C4-2B (cell line): ENCODE measurements at regions not wholly inside any gene's neighbourhood (a gene's known extent, or its start where the extent isn't known, plus 50 kb on each side); places are given as distances from the start of the nearest gene placed in this dataset.

Source experiments
- H3K27ac ChIP-seq: fragments of 450-650 bp; 2 replicates; pipeline ENCODE4 v1.5.1; 2017
- ZFX ChIP-seq: fragments of 450-650 bp; IDR thresholded peaks from 2 replicates; pipeline ENCODE4 v1.6.1; 2017
- TF ChIP-seq, protein P1 (sequence below): fragments of 450-650 bp; conservative IDR thresholded peaks from 2 replicates; pipeline ENCODE4 v1.5.1; 2017; ENCODE audit warnings: mild to moderate bottlenecking

DNA sequence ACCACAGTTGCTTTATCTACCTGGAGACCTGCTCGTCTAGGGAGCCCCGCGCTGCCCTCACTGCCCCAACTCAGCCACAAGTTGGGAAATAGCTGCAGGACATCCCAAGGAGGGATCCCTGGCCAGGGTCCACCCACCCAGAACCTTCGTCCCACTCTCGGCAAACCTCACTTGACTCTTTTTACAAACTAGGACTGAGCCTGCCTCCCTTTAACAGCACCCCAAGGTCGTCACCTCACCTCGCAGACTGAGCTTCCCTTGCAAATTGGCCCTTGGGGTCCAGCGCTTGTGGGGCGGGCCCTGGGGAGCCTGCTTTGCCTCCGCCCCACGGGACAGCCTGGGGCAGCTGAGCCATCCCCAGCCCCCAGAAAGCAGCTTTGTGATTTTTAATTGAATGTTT is 1505.8 kb downstream of the TBC1D22A start:
- TF ChIP-seq, protein P1, sequence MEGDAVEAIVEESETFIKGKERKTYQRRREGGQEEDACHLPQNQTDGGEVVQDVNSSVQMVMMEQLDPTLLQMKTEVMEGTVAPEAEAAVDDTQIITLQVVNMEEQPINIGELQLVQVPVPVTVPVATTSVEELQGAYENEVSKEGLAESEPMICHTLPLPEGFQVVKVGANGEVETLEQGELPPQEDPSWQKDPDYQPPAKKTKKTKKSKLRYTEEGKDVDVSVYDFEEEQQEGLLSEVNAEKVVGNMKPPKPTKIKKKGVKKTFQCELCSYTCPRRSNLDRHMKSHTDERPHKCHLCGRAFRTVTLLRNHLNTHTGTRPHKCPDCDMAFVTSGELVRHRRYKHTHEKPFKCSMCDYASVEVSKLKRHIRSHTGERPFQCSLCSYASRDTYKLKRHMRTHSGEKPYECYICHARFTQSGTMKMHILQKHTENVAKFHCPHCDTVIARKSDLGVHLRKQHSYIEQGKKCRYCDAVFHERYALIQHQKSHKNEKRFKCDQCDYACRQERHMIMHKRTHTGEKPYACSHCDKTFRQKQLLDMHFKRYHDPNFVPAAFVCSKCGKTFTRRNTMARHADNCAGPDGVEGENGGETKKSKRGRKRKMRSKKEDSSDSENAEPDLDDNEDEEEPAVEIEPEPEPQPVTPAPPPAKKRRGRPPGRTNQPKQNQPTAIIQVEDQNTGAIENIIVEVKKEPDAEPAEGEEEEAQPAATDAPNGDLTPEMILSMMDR: no peak
- no peak for TF ChIP-seq ZFX
- H3K27ac ChIP-seq: no peak overlapping the region

DNA sequence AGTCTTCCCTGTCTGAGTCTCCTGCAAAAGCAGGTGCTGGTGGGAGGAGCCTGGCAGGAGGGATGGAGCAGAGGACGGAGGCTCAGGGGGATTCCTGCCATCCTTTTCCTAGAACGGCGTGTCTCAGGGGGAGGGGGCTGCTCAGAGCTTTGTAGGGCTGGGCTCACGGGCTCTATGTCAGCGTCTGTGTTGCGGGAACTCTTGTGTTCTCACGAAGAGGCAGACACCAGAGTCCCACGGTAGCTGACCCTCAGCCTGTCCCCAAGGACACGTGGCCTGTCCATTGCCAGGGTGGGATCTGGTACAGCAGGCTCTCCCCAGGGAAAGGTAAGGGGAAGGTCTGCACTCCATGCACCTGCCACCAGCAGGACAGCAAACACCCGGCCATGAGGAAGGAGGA is 1505.2 kb downstream of the TBC1D22A start:
- no peak for TF ChIP-seq ZFX
- TF ChIP-seq, protein P1: no peak
- H3K27ac ChIP-seq: no peak overlapping the region

DNA sequence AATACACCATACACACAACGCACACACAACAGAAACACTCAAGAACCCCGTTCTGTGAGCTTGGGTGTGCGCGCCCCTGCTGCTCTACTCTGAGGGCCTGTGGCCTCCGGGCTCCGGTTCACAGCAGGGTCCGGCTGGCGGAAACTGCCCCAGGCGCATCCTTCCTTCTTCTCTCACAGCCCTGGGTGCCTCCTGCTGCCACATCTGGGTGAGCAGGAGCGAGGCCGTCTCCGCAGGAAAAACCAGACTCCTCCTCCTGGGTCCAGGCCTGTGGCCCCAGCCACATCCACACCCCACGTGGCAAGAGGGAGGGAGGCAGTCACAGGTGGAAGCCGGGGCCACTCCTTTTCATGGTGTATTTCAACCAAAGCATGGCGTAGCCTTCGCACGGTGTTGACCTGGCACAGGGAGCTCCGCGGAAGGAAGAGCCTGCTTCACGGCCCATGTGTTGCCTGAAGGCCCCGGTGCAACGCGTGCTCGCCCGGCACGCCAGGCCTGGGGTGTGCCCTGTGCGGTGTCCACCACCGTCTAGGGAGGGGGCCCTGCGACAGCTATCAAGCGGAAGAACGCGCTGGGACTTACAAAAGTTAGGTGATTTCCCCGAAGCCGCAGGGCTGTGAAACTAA is 1502.7 kb downstream of the TBC1D22A start:
- TF ChIP-seq, protein P1: no peak
- no peak for TF ChIP-seq ZFX

DNA sequence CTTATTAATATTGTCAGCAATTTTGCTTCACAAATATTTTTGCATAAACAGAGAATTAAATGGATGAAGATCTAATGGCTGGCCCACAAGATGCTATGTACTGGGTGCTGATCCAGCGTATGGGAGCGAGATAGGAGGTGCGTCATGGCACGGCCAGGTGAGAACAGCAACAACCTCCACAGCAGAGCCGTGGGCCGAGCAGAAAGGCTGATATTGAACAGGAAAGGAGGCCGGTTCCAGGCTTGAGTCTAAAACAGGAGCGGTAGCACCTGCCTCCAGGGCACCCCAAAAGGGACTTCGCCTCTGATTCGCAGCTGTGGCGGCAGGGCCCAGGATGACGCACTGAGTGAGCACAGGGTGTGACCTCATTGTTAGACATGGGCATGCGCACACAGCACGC is 1502.1 kb downstream of the TBC1D22A start:
- H3K27ac ChIP-seq: no peak overlapping the region
- TF ChIP-seq, protein P1: no peak
- TF ChIP-seq ZFX: no peak

More for the DNA sequence above, 1502.7 kb downstream of the TBC1D22A start:
- H3K27ac ChIP-seq: no peak overlapping the region

DNA sequence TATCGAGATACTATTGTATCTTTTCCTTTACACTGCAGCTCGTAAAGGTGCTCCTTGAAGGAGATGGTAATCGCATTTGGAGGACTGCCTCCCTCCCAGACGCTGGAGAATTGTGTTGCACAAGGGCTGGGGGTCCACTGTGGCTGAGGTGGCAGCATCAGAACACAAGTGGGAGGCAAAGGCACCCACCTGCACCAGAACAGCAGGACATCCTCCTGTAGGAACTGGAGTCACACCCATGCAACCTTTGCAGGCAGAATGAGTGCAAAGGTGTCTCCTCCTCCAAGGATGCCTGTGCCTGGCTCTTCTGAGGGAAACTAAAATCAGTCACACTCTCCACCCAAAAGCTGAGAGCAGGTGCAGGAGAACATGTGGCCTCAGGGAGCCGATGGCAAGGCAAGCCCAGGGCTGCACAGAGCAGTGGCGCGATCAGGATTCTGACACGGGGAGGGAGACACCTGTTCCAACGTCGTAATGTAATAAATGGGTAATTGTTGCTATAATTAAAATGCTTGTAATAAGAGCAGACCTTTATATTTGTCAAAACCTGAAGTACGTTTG is 1501.4 kb downstream of the TBC1D22A start:
- TF ChIP-seq, protein P1: no peak
- TF ChIP-seq ZFX: no peak
- H3K27ac ChIP-seq: no peak overlapping the region

DNA sequence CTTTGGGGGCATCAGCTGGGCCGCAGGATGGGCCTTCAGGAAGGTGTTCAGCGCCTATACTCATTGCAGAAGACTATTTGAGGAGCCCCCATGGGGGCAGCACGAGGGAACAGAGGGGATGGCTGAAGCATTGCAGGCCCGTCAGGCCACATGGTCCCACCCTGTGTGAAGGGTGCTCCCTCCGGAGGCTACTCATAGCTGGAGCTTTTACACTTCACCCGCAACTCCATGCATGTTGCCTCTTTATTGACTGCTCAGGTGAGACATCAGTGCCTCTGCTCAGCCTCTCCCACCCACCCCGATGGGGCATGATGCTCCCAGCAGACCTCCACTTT is 1500.9 kb downstream of the TBC1D22A start:
- TF ChIP-seq ZFX: no peak
- TF ChIP-seq, protein P1: no peak

DNA sequence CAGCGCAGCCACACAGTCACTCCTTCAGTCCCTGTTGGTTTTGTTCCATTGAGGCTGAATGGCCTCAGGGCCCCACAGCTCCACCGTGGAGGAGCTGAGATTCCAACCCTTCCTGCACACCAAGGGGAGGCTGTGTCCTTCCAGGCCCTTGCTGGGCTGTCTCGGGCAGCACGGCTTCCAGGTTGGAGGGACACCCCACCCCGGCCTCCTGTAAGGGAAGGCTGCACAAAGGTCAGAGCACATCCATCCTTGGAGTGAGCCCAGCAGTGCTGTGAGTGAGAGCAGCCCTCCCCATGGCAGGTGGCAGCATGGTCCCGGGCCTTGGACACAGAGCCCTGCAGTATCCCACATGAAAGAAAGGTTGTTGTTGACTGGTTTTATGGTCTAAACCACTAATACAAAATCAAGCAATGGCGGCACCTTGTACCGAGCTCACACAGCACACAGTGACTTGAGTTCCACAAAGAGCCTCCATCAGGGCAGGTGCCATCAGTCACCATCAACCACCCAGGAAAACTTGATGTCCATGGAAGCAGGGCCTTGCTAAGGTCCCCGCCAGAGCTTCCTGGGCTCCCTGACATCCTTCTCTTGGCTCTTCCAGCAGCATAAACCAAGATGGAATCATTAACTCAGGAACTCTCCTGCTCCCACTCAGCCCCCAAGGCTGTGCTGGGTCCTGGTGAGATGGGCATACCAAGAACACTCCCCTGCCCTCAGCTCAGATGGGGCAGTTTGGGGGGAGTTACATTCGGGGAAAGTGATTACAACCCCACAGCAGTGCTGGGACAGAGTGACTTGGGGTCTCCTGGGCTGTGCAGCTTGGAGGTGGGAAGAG is 1500.4 kb downstream of the TBC1D22A start:
- no peak overlapping the region for H3K27ac ChIP-seq
- TF ChIP-seq ZFX: no peak
- TF ChIP-seq, protein P1: no peak

More for the DNA sequence above, 1500.9 kb downstream of the TBC1D22A start:
- H3K27ac ChIP-seq: no peak overlapping the region
